Ramos (cell line): ENCODE measurements at regions not wholly inside any gene's neighbourhood (a gene's known extent, or its start where the extent isn't known, plus 50 kb on each side); places are given as distances from the start of the nearest gene placed in this dataset.
"Not testable (repeated sequence)": the region's sequence is repeated elsewhere in the genome, so short reads cannot be mapped to it uniquely, and the experiment has no call there.

ENCODE experiments used
- in situ Hi-C: fragments of 300-500 bp; cut with MboI; formaldehyde crosslinking; loops from one replicate; pipeline ENCODE4 v1.14.3; 2022; ENCODE audit warnings: low sequenced_read_pairs; ENCODE audit not compliant: unreplicated experiment

DNA sequence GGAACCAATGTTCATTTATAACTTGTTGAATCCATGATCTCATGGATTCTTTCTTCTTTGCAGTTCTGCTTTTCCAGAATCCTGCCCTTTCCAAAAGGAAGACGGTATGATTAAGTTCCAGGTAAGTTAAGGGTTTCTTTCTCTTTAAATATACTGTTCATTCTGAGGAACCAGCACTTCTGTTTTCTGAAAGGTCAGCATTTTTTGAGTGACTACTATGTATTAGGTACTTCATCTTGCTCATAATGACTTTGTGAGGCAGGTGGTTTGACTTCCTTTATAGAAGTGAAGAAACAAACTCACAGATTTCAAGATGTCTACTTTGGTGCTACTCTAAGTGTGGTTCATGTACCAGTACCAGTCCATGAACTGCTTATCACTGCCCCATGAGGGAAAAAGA is 107.4 kb upstream of the GPR39 start:
- in situ Hi-C loops, result not testable (repeated sequence)

DNA sequence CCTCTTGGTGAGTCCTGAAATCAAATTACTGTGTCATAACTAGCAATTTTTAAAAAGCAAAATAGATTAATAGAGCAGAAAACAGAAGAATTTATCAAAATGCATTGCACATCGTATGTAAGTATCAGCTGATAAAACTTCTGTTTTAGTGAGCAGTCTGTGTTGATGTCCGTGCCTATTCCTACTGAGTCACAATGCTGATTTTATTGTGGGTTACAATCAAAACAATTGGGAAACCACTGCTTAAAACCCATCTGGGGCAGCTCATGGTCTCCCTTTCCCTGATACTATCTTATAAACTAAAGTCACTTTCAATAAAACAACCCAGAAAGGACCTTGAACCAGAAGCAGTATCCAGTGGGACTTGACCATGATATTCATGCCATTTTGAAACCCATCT is 101.1 kb upstream of the GPR39 start:
- in situ Hi-C loops, result not testable (repeated sequence)

DNA sequence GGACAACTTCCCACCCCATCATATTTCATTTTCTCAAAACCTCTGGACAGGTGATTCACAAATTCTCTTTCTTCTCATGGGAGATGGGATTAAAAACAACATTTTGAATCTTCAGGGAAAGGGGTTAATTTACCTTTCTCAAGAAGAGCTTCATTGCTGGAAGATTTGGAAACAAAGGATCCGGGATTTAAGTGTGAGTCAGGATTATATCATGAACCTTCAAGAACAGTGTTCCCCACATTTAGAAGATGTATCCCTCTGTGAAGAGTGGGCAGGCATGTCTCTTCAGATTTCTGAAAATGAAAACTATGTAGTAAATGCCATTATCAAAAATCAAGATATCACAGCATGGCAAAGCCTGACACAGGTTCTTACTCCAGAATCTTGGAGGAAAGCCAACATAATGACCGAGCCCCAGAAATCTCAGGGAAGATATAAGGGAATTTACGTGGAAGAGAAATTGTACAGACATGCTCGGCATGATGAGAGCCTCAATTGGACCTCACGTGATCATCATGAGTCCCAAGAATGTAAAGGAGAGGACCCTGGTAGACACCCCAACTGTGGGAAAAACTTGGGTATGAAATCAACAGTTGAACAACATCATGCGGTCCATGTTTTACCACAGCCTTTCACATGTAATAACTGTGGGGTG is 99.5 kb upstream of the GPR39 start:
- in situ Hi-C loops, result not testable (repeated sequence)

DNA sequence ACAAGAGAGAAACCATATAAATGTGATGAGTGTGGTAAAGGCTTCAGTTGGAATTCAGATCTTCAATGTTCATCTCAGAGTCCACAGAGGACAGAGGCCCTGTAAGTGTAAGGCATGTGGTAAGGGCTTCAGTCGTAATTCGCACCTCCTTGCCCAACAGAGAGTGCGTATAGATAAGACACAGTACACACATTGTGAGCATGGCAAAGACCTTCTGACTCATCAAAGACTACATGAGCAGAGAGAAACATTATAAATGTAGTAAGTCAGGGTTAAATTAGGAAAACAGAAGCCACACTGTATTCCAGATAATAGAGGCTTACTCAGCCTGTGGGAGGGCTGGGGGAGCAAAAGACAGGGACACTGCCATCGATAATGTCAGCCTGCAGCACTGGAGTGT is 98.1 kb upstream of the GPR39 start:
- in situ Hi-C loops, result not testable (repeated sequence)

DNA sequence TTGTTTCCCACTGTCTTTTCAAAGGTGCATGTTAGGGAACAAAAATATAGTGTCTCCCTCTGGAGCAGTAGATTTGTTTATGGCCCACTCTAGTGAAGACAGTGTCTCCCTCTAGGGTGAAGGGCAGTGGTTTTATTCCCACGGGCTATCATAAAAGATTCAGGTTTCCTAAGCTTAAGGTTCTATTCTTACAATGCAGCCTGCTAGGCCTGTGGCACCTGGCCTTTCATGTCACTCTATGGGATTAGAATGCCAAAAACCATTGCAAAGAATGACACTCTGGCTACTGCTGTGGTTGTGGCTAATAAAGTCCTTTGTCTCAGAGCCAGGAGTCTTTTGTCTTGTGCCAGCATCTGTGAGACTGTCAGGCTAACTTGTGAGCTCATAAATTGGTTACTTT is 92.6 kb upstream of the GPR39 start:
- in situ Hi-C loops, result not testable (repeated sequence)

DNA sequence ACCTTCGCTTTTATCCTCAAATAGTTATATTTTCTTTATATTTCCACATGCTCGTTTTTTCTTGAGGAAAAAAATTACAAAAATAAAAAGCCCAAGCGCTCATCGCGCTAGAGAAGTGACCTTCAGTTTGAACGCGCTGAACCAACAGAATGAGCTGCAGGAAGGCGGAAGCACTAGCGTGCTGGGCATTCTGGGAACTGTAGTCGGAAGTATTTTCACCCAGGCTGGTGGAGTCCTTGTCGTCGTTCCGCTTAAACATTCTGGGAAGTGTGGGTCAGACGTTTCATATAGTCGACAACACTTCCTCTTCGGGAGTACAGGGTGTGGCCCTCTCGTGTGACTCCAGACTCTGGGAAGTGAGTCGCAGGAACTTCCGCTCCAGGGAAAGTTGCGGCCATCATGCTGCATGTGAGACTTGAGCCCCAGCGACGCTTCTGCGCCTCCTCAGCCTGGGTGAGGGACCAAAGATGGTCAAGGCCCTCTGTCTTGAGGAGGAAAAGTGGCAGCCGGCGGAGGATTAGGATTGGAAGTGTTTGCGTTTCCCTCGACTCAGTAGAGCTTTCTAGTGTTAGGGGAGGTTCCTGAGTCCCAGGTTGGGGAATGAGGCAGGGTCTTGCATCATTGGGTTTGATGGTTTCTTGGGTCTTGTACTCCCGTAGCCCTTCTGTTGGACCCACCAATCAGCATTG is 84.1 kb upstream of the GPR39 start:
- in situ Hi-C loops, result not testable (repeated sequence)

DNA sequence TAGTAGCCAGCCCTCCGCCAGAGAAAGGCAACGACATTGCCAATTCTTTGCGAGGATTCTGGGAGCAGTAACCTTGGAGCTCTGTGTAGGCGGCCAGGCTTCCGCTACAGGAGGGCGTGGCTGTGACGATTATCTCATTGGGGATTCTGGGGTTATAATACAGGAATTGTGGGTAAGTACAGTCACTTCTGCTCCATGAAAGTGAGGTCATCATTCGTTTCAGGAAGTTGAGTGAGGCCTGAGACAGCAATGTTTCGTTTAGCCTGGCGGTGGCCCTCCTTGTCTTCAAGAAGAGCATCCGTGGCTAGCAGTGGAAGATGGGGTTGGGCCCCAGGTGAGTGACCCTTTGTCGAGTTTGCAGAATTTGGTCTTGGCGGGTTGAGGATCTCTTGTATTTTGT is 79.5 kb upstream of the GPR39 start:
- in situ Hi-C loops, result not testable (repeated sequence)

DNA sequence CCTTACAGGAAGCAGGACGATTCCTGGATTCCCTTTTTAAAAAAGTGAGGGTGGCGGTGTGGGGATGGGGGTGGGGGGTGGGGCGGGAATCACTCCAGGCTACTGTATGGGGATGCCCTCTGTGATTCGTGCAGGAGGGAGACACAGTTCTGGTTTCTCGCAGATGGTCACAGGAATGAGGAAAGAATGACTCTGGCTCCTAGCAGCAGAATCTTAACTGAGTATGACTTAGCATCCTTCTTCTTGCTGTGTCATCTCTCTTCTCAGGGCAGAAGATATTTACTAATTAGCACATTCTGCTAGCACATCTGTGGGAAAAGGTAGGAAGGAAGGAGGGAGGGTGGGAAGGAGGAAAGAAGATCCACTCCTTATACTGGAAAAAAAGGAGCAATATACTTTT is 78.8 kb upstream of the GPR39 start:
- in situ Hi-C loops, result not testable (repeated sequence)

DNA sequence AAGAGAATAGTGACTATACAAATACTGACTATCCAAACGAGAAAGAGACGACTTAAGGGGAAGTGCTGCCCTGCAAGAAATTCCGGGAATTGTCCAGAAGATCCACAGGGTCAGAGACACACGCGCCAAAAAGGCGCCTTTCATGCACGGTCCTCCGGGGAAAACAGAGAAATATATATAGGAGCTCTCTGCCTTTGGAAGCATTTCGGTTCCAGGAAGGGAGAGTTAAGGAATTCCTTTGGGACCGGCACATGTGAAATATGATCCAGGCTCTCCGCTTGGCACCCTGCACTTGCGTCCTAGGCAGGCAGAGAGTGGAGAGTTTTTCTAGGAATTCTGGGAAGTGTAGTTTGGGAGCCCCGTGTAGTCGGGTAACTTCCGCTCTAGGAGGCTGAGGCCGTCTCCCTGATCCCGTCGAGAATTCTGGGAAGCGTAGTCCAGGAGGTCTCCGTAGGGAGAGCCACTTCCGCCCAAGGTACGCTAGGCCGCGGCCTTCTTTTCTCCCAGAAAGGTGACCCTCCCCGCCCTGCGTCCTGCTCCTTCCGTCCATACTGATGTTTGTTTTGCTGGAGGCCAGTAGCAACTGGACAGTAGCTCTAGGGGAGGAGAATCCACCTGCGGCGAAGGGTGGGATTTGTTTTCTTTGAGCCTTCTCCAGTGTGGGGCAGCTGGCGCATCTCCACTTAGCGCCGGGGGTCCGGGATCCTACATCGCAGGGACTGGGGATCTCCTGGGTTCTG is 69.4 kb upstream of the GPR39 start:
- in situ Hi-C loops, result not testable (repeated sequence)

DNA sequence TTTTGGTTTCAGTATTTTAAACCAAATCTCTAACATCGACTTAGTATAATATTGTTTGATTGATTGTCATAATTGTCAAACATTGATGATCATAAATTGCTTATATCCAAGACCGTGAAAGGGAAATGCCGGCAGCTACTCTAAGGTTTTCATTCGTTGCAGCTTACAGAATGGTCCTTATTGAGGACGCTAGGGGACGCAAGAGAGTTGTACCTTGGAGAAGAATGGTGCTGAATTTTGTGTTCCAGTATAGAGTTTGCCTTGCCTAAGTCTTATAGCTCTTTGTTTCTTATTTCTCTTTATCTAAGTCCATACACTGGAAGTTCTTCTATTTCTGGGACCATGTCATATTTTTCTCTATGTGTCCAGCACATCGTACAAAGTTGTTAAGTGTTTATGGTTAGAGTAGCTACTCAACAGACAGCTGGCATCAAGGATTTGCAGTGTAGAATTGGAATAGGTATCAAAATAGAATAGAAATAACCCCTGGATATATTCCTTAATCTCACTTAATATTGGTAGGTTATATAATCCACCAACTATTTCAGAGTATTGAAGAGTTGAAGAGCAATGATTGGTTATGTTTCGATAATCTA is 67.4 kb upstream of the GPR39 start:
- in situ Hi-C loops, result not testable (repeated sequence)

DNA sequence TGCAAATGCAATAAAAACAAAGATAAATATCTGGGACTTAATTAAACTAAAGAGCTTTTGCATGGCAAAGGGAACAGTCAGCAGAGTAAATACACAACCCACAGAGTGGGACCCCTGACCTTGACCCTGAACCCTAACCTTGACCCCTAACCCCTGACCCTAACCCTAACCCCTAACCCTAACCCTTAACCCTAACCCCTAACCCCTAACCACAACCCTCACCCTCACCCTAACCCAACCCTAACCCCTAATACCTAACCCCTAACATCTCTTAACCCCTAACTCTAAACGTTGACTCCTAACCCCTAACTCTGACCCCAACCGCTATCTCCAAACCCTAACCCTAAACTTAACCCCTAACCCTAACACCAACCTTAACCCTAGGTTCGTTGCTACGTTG is 64.9 kb upstream of the GPR39 start:
- in situ Hi-C loops, result not testable (repeated sequence)

DNA sequence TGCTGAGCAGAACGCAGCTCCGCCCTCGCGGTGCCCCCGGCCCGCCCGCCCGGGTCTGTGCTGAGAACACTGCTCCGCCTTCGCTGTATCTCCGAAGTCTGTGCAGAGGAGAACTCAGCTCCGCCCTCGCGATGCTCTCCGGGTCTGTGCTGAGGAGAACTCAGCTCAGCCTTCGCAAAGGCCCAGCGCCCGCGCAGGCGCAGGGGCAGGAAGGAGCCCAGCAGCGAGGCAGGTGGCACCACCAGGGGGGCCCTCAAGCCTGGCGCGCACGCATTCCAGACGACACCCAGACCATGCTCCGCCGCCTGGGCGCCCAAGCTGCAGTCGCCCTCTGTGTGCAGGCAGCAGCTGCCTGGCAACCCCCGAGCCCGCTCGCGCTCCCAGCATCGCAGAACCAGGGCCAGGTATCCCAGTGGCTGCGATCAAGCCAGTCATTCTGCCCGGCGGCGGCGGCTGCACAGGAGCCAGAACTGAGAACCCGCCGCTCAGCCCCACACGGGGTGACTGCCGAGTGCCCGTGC is 64.1 kb upstream of the GPR39 start:
- in situ Hi-C loops, result not testable (repeated sequence)

DNA sequence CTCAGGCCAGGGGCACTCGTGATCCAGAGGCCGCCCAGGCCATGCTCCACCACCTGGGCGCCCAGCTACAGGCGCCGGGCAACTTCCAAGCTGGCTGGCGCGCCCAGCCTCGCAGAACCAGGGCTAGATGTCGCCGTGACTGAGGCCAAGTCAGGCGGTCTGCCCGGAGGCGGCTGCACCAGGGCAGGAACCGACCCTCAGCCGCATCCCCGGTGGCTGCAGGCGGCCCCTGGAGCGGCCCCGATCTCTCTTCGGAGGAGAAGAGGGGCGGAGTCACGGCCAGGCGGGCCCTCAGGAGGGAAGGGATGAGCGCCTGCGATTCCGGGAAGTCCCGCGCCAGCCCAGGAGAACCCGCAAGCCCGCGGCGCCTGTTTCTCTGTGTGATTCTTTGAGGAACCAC is 63.2 kb upstream of the GPR39 start:
- in situ Hi-C loops, result not testable (repeated sequence)

DNA sequence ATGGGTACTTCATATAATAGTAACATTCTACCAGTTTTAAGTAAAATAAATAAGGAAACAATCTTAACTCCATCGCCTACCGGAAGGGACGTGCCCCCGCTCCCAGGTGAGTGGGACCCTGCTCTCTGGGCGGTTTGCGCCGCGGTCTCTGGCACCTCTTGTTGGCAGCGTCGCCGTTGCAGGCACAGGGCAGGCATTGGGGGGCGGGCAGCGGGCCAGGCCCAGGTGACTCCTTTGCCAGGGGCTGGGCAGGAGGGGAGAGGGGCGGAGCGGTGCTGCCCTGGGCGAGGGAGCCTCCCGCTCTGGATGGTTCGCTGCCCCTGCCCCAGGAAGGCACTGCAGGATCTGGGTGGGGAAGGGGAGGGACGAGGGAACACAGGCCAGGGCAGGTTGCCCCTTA is 55.6 kb upstream of the GPR39 start:
- in situ Hi-C loops, result not testable (repeated sequence)

DNA sequence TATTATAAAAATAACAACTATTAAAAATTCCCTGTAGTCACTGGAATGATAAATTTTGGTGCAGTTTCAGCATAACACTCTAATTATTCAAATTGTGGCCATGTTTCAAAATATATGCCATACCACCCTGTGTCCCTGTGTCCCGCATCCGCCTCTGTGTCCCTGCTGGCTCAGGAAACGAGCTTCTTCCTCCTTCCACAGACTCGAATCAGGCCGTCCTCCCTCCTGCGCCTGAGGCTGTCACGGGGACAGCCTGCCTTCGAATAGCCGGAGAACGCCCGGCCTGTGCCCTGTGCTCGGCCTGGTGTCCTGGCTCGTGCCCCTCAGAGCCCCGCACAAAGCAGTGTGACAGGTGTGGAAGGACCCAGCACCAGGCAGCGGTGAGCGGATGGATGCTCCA is 55.1 kb upstream of the GPR39 start:
- in situ Hi-C loops, result not testable (repeated sequence)

DNA sequence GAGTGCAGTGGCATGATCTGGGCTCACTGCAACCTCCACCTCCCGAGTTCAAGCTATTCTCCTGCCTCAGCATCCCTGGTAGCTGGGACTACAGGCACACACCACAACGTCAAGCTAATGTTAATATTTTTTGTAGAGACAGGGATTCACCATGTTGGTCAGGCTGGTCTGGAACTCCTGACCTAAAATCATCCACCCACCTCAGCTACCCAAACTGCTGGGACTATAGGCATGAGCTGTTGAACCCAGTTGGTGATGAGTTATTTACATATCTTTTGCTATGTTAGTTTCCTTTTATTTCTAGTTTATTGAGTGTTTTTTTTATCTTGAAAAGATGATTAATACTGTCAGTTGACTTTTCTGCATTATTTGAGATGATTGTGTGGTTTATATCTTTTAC is 53.3 kb upstream of the GPR39 start:
- in situ Hi-C loops, result not testable (repeated sequence)

DNA sequence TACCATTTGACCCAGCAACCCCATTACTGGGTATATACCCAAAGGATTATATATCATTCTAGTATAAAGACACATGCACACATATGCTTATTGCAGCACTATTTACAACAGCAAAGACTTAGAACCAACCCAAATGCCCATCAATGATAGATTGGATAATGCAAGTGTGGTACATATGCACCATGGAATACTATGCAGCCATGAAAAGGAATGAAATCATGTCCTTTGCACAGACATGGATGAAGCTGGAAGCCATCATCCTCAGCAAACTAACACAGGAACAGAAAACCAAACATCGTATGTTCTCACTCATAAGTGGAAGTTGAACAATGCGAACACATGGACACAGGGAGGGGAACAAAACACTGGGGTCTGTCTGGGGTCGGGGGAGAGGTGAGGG is 50.6 kb upstream of the GPR39 start:
- in situ Hi-C loops, result not testable (repeated sequence)

DNA sequence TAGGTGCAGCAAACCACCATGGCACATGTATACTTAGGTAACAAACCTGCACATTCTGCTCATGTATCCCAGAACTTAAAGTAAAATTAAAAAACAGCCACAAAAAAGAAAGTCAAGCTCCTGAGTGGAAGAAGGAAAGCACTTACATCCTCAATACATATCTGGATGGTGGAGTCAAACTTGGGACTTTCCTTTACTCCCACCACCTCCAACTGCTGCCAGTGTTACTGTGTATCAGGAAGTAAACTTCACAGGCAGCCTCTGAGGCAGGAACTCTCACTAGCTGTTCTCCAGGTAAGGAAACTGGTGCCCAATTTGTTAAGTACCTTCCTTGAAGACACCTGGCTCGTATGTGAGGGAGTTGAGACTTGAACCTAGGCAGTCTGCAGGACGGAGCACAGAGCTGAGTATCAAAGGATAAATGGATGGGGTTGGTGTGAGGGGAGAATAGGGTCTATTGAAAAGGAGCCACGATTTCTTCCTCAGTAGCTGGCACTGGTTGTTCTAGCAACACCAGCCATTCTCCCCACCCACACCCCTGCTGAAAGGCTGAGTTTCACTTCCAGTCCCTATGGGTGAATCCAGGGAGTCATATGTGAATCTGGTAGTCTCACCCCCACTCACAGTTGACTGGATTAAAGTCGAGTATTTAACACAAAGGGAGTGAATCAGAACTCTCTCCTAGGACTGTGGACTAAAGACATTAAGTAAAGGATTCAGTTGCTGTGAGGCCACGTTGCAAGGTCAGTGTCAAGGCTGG is 50.0 kb upstream of the GPR39 start:
- in situ Hi-C loops, result no loop called here
